ENCODE measurements at regions not wholly inside any gene's neighbourhood (a gene's known extent, or its start where the extent isn't known, plus 50 kb on each side); places are given as distances from the start of the nearest gene placed in this dataset.

DNA sequence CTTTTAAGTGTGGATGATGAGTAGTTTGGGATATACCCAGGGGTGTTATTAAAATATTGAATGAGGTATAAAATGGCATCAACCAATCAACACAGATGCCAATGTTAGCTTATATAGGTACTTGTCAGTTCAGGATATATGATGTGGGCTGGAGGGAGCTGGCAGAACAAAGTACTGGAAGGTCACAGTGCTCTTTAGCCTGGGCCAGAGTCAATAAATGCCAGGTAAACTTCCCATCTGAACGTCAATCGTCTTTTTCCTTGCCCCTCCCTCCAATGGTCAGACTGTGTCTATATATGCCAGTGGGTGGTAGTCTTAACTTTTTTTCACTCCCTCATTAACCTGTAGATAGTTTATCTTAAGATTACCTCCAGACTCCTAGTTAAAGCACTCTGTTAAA, 140.8 kb upstream of the RBMS1 start:
- DNase-seq: no peak

DNA sequence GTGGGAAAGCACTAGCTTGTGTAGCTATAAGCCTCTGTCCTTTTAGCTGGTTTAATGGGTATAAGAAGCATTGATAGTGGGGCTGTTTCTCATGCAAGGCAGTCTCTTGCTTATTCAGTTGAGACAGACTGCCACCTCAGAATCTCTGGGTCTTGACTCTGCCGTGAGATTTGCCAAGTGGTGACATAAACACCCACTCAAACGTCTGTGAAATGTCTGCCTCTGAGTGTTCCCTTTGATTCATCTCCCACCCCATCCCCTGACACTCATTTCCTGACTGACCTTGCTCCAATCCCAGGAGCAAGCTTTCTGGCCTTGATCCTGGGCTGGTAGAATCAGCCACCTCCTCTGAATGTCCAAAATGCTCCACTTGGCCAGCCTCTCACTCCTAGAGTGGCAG, 141.9 kb upstream of the RBMS1 start:
- no peak for DNase-seq

- no peak for DNase-seq
Observed at GRCh38 chr2:160639472-160639871, 145.9 kb upstream of the RBMS1 start.

- no peak for DNase-seq
Observed at GRCh38 chr2:160646684-160647444, 153.3 kb upstream of the RBMS1 start.

GRCh38 chr2:160647967-160648685, 154.5 kb upstream of the RBMS1 start:
- no peak for DNase-seq

GRCh38 chr2:160649698-160650097, 156.1 kb upstream of the RBMS1 start:
- DNase-seq: no peak

DNA sequence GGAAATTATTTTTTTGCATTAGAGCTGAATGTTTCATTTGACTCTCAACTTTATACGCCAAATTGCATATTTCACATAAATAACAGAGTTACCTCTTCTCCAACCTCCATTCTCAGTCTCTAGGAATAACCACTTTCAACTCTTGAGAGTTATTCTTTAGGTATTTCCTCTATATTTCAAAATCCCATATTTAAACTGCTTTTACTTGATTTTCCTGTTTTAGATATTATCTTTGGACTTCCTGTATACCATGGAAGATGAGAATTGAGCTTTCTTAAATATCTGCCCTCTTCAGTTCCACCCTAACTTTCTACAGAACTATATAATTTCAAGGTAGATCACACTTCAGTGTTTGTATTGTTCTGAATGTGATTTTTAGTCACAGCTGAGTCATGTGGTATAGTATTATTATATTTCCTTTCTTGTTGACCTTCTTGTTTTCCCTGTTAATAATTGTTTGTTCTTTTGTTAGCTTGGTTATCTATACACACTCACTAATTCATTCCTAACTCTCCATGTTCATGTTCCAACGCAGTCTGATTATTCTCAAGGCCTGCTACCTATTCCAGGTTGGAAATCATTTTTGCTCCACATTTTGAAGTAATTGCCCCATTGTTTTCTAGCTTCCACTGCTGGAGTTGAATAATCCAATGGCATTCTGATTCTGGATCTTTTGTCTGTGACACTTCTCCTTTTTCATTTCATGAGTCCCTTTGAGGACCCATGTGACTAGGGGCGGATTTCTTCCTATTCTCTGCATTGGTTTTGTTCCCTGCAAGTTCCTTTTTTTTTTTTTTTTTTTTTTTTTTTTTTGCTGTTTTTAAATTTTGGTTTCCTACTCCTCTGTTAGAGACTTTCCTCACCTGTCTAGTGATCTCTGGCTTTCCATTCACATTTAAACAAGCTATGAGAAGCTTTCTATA, 156.8 kb upstream of the RBMS1 start:
- DNase-seq: no peak

- no peak for DNase-seq
Observed at GRCh38 chr2:160651416-160652200, 158.0 kb upstream of the RBMS1 start.

GRCh38 chr2:160652236-160652635, 158.6 kb upstream of the RBMS1 start:
- DNase-seq: no peak

GRCh38 chr2:160657196-160657595, 163.6 kb upstream of the RBMS1 start:
- DNase-seq: no peak

DNA sequence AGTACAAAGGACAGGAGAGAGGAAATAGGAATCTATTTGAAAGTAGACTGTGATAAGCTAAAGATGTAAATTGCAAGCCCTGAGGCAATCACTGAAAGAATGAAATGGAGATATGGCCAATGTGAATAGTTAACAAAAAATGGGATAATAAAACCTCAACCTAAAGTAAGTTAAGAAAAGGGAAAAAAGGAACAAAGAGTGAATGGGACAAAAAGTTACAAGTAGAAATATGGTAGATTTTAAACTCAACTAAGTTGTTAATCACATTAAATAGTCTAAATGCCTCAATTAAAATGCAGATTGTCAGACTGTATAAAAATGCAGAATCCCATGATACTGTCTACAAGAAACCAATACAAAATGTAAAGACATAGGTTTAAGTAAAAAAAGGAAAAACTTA, 165.2 kb upstream of the RBMS1 start:
- DNase-seq: no peak

- no peak for DNase-seq
Observed at GRCh38 chr2:160660741-160661140, 167.1 kb upstream of the RBMS1 start.

DNA sequence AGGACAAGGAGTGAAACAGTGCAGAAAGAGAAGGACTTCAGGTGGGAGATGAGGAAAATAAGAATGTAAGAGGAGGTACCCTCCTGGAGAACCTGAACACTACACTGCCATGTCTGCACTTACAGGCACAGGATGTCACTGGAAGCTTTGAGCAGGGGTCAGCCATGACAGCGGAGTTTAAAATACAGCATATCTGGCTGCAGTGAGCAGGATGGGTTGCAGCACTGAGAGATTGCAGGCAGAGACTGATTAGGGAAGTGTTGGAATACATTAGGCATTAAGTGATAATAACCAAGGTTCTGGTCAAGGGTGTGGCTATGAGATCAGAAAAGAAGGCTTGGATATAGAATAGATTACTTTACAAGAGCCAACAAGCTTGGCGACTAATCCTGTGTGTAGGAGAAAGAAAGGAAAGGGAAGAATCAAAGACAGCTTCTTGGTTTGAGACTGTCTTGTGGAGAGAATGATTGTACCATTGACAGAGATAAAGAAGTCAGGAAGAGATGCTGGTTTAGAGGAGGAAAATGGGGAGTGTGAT, 171.1 kb upstream of the RBMS1 start:
- DNase-seq: no peak

GRCh38 chr2:160666154-160667060, 172.8 kb upstream of the RBMS1 start:
- peak; percentile 98 for DNase-seq

DNA sequence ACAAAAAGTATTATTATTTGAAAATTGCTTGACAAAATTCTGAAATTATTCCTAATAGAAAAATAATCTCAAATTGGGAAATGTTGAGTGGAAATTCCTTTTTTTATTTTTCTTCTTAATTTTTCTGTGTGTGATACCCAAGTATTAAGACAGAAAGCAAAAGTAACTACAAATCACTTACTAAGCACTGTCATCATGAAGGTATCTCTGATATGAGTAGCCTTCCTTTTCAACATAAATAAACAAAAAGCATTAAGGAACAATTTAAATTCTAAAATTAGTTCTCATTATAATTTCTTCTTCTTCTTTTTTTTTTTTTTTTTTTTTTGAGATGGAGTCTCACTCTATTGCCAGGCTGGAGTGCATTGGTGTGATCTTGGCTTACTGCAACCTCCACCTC, 174.2 kb upstream of the RBMS1 start:
- DNase-seq: no peak

- DNase-seq: no peak
Observed at GRCh38 chr2:160670618-160671017, 177.0 kb upstream of the RBMS1 start.

DNA sequence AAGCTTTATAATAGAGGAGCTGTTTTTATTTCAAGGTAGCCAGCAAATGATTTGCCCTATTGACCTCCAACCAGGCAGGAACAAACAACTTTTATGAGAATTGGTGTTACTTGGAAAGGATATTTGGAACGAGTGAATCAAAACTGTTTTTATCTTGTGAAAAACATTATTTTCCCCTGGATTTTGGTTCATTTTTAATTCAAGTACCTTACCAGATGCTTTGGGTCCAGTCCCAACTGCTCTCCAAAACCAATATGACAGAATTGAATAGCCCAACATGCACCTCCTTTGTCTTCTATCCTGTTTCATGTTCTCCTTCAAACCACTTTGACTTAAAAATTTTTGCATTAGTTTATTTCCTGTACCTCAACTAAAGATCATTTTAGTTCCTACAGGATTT, 178.6 kb upstream of the RBMS1 start:
- no peak for DNase-seq

GRCh38 chr2:160674146-160674750, 180.6 kb upstream of the RBMS1 start:
- no peak for DNase-seq

GRCh38 chr2:160679686-160680085, 186.1 kb upstream of the RBMS1 start:
- no peak for DNase-seq

GRCh38 chr2:160680294-160680693, 186.7 kb upstream of the RBMS1 start:
- no peak for DNase-seq

DNA sequence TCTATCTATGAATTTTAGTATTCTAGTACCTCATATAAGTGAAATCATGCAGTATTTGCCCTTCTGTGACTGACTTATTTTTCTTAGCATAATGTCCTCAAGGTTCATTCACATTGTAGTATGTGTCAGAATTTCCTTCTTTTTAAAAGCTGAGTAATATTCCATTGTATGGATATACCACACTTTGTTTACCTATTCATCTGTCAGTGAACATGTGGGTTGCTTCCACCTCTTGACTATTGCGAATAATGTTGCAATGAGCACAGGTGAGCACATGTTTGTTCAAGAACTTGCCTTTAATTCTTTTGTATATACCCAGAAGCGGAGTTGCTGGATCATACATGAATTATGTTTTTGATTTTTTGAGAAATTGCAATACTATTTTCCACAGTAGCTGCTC, 187.4 kb upstream of the RBMS1 start:
- DNase-seq: no peak

Data from amniotic stem cell (primary cell).